Occipital lobe (tissue), 1 donor: ENCODE measurements at regions not wholly inside any gene's neighbourhood (a gene's known extent, or its start where the extent isn't known, plus 50 kb on each side); places are given as distances from the start of the nearest gene placed in this dataset.
"Not testable (repeated sequence)": the region's sequence is repeated elsewhere in the genome, so short reads cannot be mapped to it uniquely, and the experiment has no call there.

ENCODE experiments used
- DNase-seq: peaks from one replicate; lab custom pipeline; 2025; lab: John Stamatoyannopoulos, UW

GRCh38 chr22:47354668-47355387 is 592.4 kb downstream of the TBC1D22A start:
- no peak for DNase-seq

- no peak for DNase-seq
These were observed 590.7 kb downstream of the TBC1D22A start for GRCh38 chr22:47352920-47353700.

GRCh38 chr22:47351836-47352579 is 589.6 kb downstream of the TBC1D22A start:
- no peak for DNase-seq

GRCh38 chr22:47346287-47346686 is 583.8 kb downstream of the TBC1D22A start:
- DNase-seq: not testable (repeated sequence)

GRCh38 chr22:47345025-47345424 is 582.6 kb downstream of the TBC1D22A start:
- no peak for DNase-seq

GRCh38 chr22:47344414-47344813 is 582.0 kb downstream of the TBC1D22A start:
- no peak for DNase-seq

GRCh38 chr22:47343611-47344010 is 581.2 kb downstream of the TBC1D22A start:
- DNase-seq: no peak

GRCh38 chr22:47342446-47342845 is 580.0 kb downstream of the TBC1D22A start:
- DNase-seq: no peak

- DNase-seq: no peak
These were observed 579.0 kb downstream of the TBC1D22A start for GRCh38 chr22:47341464-47341863.

- DNase-seq: no peak
These were observed 578.5 kb downstream of the TBC1D22A start for GRCh38 chr22:47340851-47341436.

- DNase-seq: peak; percentile 16
These were observed 574.7 kb downstream of the TBC1D22A start for GRCh38 chr22:47337161-47337621.

GRCh38 chr22:47335958-47336357 is 573.5 kb downstream of the TBC1D22A start:
- no peak for DNase-seq

GRCh38 chr22:47335460-47335859 is 573.0 kb downstream of the TBC1D22A start:
- DNase-seq: no peak

- no peak for DNase-seq
These were observed 572.2 kb downstream of the TBC1D22A start for GRCh38 chr22:47334601-47335000.

GRCh38 chr22:47333625-47334024 is 571.2 kb downstream of the TBC1D22A start:
- DNase-seq: no peak

- DNase-seq: no peak
These were observed 570.0 kb downstream of the TBC1D22A start for GRCh38 chr22:47332246-47332980.

GRCh38 chr22:47331750-47332149 is 569.3 kb downstream of the TBC1D22A start:
- DNase-seq: no peak

GRCh38 chr22:47329727-47330650 is 567.5 kb downstream of the TBC1D22A start:
- DNase-seq: no peak

GRCh38 chr22:47328550-47329243 is 566.2 kb downstream of the TBC1D22A start:
- DNase-seq: no peak
